ENCODE measurements at regions not wholly inside any gene's neighbourhood (a gene's known extent, or its start where the extent isn't known, plus 50 kb on each side); places are given as distances from the start of the nearest gene placed in this dataset.

DNA sequence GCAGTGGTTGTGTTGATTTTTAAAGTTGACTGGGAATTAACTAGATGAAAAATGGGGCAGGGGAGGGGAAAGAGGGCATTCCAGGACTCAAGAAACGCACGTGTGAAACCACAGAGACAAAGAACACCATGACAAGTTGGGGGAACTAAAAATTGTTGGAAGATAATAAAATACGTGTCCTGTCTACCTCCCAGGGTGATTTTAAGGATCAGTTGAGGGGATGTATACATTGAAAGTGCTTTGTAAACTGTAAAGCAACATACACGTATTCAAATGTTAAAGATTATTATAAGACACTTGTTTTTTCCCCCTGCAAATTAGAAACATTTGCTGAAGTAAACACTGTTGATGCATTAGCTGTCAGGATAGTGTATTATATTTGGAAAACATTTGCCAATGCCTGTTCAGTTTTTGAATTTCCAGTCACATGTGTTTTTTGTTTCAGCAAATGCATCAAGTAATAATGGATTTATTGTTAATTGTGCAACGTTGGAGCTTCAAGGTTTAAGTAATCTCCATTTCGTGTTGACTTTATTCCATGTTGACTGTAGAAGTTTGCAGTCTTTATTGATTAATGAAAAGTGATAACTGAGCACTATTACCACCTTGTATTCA is 412.7 kb downstream of the ACTL7B start (continued):
- TF ChIP-seq ZNF761 (CRISPR knock-in tag; conservative IDR thresholded peaks at IDR 0.05): no peak
- TF ChIP-seq STAT5B (CRISPR knock-in tag; IDR thresholded peaks at IDR 0.05): no peak
- TF ChIP-seq REXO4 (CRISPR knock-in tag; IDR thresholded peaks at IDR 0.05; ENCODE audit: borderline replicate concordance): no peak
- TF ChIP-seq ZFYVE20 (CRISPR knock-in tag; IDR thresholded peaks at IDR 0.05; ENCODE audit: borderline replicate concordance, low read depth): no peak
- no peak for TF ChIP-seq ZNF326 (CRISPR knock-in tag; IDR thresholded peaks at IDR 0.05; ENCODE audit: borderline replicate concordance)
- TF ChIP-seq, protein P1, sequence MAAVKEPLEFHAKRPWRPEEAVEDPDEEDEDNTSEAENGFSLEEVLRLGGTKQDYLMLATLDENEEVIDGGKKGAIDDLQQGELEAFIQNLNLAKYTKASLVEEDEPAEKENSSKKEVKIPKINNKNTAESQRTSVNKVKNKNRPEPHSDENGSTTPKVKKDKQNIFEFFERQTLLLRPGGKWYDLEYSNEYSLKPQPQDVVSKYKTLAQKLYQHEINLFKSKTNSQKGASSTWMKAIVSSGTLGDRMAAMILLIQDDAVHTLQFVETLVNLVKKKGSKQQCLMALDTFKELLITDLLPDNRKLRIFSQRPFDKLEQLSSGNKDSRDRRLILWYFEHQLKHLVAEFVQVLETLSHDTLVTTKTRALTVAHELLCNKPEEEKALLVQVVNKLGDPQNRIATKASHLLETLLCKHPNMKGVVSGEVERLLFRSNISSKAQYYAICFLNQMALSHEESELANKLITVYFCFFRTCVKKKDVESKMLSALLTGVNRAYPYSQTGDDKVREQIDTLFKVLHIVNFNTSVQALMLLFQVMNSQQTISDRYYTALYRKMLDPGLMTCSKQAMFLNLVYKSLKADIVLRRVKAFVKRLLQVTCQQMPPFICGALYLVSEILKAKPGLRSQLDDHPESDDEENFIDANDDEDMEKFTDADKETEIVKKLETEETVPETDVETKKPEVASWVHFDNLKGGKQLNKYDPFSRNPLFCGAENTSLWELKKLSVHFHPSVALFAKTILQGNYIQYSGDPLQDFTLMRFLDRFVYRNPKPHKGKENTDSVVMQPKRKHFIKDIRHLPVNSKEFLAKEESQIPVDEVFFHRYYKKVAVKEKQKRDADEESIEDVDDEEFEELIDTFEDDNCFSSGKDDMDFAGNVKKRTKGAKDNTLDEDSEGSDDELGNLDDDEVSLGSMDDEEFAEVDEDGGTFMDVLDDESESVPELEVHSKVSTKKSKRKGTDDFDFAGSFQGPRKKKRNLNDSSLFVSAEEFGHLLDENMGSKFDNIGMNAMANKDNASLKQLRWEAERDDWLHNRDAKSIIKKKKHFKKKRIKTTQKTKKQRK (IDR thresholded peaks at IDR 0.05; ENCODE audit: low read length): no peak
- no peak for TF ChIP-seq ZNF572 (CRISPR knock-in tag; IDR thresholded peaks at IDR 0.05)
- TF ChIP-seq NCOR1 (IDR thresholded peaks at IDR 0.05; ENCODE audit: borderline replicate concordance, low read length): 0 out of 2 replicates have a peak, but pooled peaks have one; percentile 20
- no peak for TF ChIP-seq NR2C2 (CRISPR knock-in tag; IDR thresholded peaks at IDR 0.05; ENCODE audit: borderline replicate concordance)
- no peak for TF ChIP-seq DMAP1 (CRISPR knock-in tag; IDR thresholded peaks at IDR 0.05)
- TF ChIP-seq, protein P2, sequence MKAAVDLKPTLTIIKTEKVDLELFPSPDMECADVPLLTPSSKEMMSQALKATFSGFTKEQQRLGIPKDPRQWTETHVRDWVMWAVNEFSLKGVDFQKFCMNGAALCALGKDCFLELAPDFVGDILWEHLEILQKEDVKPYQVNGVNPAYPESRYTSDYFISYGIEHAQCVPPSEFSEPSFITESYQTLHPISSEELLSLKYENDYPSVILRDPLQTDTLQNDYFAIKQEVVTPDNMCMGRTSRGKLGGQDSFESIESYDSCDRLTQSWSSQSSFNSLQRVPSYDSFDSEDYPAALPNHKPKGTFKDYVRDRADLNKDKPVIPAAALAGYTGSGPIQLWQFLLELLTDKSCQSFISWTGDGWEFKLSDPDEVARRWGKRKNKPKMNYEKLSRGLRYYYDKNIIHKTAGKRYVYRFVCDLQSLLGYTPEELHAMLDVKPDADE (CRISPR knock-in tag; IDR thresholded peaks at IDR 0.05): no peak
- no peak for TF ChIP-seq HOXA7 (CRISPR knock-in tag; IDR thresholded peaks at IDR 0.05)
- TF ChIP-seq, protein P3, sequence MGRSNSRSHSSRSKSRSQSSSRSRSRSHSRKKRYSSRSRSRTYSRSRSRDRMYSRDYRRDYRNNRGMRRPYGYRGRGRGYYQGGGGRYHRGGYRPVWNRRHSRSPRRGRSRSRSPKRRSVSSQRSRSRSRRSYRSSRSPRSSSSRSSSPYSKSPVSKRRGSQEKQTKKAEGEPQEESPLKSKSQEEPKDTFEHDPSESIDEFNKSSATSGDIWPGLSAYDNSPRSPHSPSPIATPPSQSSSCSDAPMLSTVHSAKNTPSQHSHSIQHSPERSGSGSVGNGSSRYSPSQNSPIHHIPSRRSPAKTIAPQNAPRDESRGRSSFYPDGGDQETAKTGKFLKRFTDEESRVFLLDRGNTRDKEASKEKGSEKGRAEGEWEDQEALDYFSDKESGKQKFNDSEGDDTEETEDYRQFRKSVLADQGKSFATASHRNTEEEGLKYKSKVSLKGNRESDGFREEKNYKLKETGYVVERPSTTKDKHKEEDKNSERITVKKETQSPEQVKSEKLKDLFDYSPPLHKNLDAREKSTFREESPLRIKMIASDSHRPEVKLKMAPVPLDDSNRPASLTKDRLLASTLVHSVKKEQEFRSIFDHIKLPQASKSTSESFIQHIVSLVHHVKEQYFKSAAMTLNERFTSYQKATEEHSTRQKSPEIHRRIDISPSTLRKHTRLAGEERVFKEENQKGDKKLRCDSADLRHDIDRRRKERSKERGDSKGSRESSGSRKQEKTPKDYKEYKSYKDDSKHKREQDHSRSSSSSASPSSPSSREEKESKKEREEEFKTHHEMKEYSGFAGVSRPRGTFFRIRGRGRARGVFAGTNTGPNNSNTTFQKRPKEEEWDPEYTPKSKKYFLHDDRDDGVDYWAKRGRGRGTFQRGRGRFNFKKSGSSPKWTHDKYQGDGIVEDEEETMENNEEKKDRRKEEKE (IDR thresholded peaks at IDR 0.05): no peak
- TF ChIP-seq TAF1 (CRISPR knock-in tag; IDR thresholded peaks at IDR 0.05): no peak
- peak; percentile 55; the same call in 1 of the 2 replicates for TF ChIP-seq FOXO1 (CRISPR knock-in tag; IDR thresholded peaks at IDR 0.05)
- TF ChIP-seq, protein P4, sequence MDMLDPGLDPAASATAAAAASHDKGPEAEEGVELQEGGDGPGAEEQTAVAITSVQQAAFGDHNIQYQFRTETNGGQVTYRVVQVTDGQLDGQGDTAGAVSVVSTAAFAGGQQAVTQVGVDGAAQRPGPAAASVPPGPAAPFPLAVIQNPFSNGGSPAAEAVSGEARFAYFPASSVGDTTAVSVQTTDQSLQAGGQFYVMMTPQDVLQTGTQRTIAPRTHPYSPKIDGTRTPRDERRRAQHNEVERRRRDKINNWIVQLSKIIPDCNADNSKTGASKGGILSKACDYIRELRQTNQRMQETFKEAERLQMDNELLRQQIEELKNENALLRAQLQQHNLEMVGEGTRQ (IDR thresholded peaks at IDR 0.05; ENCODE audit: low read depth, low read length): no peak
- TF ChIP-seq, protein P4 (CRISPR knock-in tag; IDR thresholded peaks at IDR 0.05; ENCODE audit: borderline replicate concordance): no peak
- TF ChIP-seq, protein P5, sequence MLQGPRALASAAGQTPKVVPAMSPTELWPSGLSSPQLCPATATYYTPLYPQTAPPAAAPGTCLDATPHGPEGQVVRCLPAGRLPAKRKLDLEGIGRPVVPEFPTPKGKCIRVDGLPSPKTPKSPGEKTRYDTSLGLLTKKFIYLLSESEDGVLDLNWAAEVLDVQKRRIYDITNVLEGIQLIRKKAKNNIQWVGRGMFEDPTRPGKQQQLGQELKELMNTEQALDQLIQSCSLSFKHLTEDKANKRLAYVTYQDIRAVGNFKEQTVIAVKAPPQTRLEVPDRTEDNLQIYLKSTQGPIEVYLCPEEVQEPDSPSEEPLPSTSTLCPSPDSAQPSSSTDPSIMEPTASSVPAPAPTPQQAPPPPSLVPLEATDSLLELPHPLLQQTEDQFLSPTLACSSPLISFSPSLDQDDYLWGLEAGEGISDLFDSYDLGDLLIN (CRISPR knock-in tag; IDR thresholded peaks at IDR 0.05; ENCODE audit: borderline replicate concordance): no peak
- TF ChIP-seq TBP (CRISPR knock-in tag; IDR thresholded peaks at IDR 0.05): no peak

Data from HepG2 (cell line).